Upper lobe of right lung (tissue), 1 donor: ENCODE measurements at regions not wholly inside any gene's neighbourhood (a gene's known extent, or its start where the extent isn't known, plus 50 kb on each side); places are given as distances from the start of the nearest gene placed in this dataset.

Experiments
- ATAC-seq: fragments of 200-7000 bp; cut with Tn5 transposase; one replicate; pipeline ENCODE4 v1.9.1; 2020; ENCODE audit warnings: mild to moderate bottlenecking, moderate library complexity
- DNase-seq: peaks from one replicate; pipeline ENCODE4 v3.0.0-alpha.2; 2020
- H3K27ac ChIP-seq: fragments of 200-600 bp; one replicate; pipeline ENCODE4 v1.8.0; 2022
- H3K27me3 ChIP-seq: fragments of 200-600 bp; one replicate; pipeline ENCODE4 v1.8.0; 2022; ENCODE audit warnings: mild to moderate bottlenecking
- H3K36me3 ChIP-seq: fragments of 200-600 bp; one replicate; pipeline ENCODE4 v1.8.0; 2022
- H3K4me1 ChIP-seq: fragments of 200-600 bp; one replicate; pipeline ENCODE4 v1.8.0; 2022
- H3K4me3 ChIP-seq: fragments of 200-600 bp; one replicate; pipeline ENCODE4 v1.8.0; 2022; ENCODE audit warnings: mild to moderate bottlenecking
- H3K9me3 ChIP-seq: fragments of 200-600 bp; one replicate; pipeline ENCODE4 v1.8.0; 2022
- CTCF ChIP-seq: fragments of 200-600 bp; IDR thresholded peaks from one replicate; pipeline ENCODE4 v1.8.0; 2022; ENCODE audit warnings: antibody characterized with exemption
- intact Hi-C: fragments of 100-400 bp; cut with DNase I; formaldehyde crosslinking; loops from one replicate; pipeline ENCODE4 v1.11.0; 2022
- donor health status: DM: no; HTN: yes; CAD: no; lungs with severe emphysema.

DNA sequence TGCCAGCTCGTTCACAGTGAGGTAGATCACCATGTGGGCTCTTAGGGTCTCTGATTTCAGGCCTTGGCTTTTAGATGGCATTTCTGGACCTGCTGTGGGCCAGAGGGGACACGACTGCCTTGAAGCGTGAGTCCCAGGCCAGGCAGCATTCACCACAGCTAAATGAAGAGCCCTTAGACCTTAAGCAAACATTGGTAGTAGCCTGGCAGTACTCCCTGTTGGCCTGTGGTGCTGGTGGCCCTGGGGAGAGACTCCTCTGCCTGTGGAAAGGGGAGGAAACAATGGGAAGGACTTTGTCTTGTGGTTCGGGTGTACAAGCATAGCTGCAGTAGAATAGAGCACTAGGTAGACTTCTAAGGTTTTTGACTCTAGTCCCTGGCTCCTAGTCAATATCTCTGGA is 456.0 kb upstream of the DCC start:
- H3K4me3 ChIP-seq = no peak overlapping the region
- no peak for TF ChIP-seq CTCF
- H3K27ac ChIP-seq = no peak overlapping the region
- intact Hi-C loops = no loop called here
- H3K27me3 ChIP-seq = no peaks in the 10 kb centered on the region
- H3K9me3 ChIP-seq = no peaks in the 10 kb centered on the region
- no peaks in the 10 kb centered on the region for H3K4me1 ChIP-seq
- ATAC-seq (peak; percentile 81), DNase-seq (peak; percentile 63)
- no peaks in the 10 kb centered on the region for H3K36me3 ChIP-seq

DNA sequence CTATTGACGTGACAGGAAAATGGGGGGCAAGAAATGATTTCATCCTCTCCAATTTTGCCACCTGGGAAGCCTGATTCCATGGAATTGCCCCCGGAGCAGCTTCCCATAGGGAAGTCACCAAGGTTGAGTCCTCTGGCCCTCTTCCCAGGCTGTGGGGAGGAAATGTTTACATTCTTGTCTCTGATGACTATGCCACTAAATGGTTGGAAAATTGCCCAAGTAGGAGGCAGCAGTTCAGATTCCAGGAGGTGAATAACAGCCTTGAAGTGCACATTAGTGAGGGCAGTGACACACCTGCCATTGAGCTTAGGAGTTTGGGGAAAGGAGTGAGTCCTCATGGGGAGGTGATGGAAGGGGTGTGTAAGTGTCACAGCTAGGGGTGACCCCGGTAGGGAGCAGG is 449.2 kb upstream of the DCC start:
- intact Hi-C loops = no loop called here
- no peak for TF ChIP-seq CTCF
- no peak overlapping the region for H3K27ac ChIP-seq

DNA sequence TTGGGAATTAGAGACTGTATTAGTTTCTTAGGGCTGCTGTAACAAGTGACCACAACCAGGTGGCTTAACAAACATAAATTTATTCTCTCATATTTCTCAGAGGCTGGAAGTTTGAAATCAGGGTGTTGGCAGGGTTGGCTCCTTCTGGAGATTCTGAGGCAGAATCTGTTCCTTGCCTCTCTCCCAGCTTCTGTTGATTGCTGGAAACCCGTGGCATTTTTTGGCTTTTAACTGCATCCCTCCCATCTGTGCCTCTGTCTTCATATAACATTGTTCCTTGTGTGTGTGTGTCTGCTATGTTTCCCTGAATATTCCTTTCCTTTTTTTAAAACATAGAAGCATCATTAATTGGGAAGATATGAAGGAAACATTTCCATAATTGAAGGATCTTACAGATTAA is 448.1 kb upstream of the DCC start:
- Histone ChIP-seq H3K4me3 (no peak overlapping the region), H3K27me3 (no peaks in the 10 kb centered on the region), H3K36me3 (no peaks in the 10 kb centered on the region), H3K4me1 (peaks cover 5% of the 10 kb centered on the region), H3K9me3 (no peaks in the 10 kb centered on the region), H3K27ac (no peak overlapping the region)
- intact Hi-C loops = no loop called here
- no peak for ATAC-seq
- no peak for TF ChIP-seq CTCF
- DNase-seq = no peak

More for the DNA sequence above, 449.2 kb upstream of the DCC start:
- H3K4me1 ChIP-seq = peaks cover 5% of the 10 kb centered on the region
- H3K4me3 ChIP-seq = no peak overlapping the region
- ATAC-seq = peak; percentile 90
- no peaks in the 10 kb centered on the region for H3K9me3 ChIP-seq
- no peaks in the 10 kb centered on the region for H3K27me3 ChIP-seq
- no peaks in the 10 kb centered on the region for H3K36me3 ChIP-seq
- peak; percentile 53 for DNase-seq

GRCh38 chr18:51897884-51898283 is 442.1 kb upstream of the DCC start:
- Histone ChIP-seq H3K27me3 (no peaks in the 10 kb centered on the region), H3K27ac (no peak overlapping the region), H3K9me3 (peaks cover 3% of the 10 kb centered on the region), H3K36me3 (no peaks in the 10 kb centered on the region), H3K4me1 (no peaks in the 10 kb centered on the region), H3K4me3 (no peak overlapping the region)
- intact Hi-C loops = no loop called here
- DNase-seq = no peak
- no peak for TF ChIP-seq CTCF
- ATAC-seq = no peak

DNA sequence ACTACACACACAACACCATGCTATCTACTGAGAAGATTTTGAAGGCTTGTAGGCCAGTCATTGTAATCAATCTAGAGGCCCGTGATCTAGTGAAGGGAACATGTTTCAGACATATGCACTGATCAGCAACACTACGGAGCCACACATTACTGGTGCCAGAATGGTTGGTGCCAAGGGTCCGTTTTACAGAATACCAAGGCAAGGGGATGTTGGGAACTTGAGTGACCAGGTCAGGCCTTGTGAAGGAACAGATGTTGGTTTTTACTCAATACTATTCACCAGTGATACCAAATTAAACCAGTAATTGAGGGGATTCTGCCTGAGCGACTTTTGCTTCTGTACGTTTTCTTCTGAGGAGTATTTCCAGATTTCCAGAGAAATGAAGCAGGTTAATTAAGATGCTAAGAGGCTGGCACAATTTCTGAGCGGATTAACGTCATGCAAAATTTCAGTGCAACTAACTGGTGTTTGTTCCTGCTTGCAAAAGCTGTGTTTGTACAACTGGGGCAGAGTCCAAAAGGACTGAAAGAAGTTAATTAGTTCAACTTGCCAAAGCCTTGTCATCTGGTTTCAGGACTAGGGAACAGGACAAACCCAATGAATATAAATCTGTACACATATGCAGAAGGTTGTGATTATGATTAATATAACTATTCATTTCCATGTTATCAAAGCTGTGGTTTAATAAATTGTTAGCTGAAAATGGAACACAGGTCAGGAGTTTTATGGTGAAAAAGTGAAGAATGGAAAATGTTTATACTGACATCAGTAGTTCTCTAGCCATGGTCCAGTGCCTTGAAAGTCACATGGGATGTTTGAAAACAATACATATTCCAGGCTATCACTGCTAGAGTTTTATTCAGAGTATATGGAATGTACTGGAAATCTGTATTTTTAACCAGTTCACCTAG is 432.1 kb upstream of the DCC start:
- DNase-seq = no peak
- H3K27ac ChIP-seq = no peak overlapping the region

More for the DNA sequence above, 432.1 kb upstream of the DCC start:
- ATAC-seq = no peak
- TF ChIP-seq CTCF = no peak
- Histone ChIP-seq H3K4me1 (no peaks in the 10 kb centered on the region), H3K27me3 (no peaks in the 10 kb centered on the region), H3K36me3 (no peaks in the 10 kb centered on the region), H3K9me3 (no peaks in the 10 kb centered on the region), H3K4me3 (no peak overlapping the region)
- intact Hi-C loops = no loop called here
